AG09309 (cell line): ENCODE measurements at regions not wholly inside any gene's neighbourhood (a gene's known extent, or its start where the extent isn't known, plus 50 kb on each side); places are given as distances from the start of the nearest gene placed in this dataset.

Experiments
- DNase-seq: peaks from one replicate; pipeline ENCODE4 v3.0.0-alpha.2; 2010; ENCODE audit warnings: low read depth
- H3K4me3 ChIP-seq: 2 replicates; pipeline ENCODE4 v1.5.1; 2011; ENCODE audit warnings: mild to moderate bottlenecking, low read depth, low read length, moderate library complexity; ENCODE audit not compliant: control insufficient read depth
- TF ChIP-seq, protein P1 (sequence below): IDR thresholded peaks from 2 replicates; pipeline ENCODE4 v1.5.1; 2011; ENCODE audit warnings: mild to moderate bottlenecking, low read depth, low read length, inconsistent platforms; ENCODE audit not compliant: insufficient read depth, control insufficient read depth; ENCODE audit errors: missing control alignments

DNA sequence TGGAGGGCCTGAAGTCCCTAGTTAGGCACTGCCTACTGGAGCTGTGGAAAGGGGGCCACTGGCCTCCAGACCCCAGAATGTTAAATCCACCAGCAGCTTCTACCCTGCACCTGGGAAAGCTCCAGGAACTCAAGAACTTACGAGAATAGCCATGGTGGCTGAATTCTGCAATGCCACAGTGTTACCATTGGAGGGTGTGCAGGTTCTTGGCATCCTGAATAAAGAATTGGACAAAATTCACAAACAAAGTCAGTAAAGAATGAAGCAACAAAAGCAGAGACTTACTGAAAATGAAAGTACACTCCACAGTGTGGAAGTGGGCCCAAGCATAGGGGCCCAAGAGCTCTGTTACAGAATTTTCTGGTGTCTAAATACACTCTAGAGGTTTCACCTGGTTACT is 107.0 kb downstream of the PRDM9 start:
- TF ChIP-seq, protein P1, sequence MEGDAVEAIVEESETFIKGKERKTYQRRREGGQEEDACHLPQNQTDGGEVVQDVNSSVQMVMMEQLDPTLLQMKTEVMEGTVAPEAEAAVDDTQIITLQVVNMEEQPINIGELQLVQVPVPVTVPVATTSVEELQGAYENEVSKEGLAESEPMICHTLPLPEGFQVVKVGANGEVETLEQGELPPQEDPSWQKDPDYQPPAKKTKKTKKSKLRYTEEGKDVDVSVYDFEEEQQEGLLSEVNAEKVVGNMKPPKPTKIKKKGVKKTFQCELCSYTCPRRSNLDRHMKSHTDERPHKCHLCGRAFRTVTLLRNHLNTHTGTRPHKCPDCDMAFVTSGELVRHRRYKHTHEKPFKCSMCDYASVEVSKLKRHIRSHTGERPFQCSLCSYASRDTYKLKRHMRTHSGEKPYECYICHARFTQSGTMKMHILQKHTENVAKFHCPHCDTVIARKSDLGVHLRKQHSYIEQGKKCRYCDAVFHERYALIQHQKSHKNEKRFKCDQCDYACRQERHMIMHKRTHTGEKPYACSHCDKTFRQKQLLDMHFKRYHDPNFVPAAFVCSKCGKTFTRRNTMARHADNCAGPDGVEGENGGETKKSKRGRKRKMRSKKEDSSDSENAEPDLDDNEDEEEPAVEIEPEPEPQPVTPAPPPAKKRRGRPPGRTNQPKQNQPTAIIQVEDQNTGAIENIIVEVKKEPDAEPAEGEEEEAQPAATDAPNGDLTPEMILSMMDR, result no peak
- no peak for DNase-seq
- H3K4me3 ChIP-seq, result no peak overlapping the region

DNA sequence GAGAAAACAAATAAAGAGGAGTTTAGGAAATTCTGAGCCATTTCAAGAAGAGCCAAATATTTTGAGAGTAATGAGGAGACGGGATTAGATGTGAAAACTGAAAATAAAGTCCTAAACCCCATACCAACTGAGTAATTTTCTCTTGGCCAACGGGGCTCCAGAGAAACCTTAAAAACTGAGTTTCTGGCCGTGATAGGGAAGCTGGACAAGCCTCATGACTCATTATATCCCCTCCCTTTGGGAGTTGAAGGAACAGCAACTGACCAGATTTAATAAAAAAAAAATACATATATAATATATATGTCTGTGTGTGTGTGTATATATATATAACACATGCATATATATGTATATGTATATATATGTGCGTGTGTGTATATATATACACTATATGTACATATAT is 119.6 kb downstream of the PRDM9 start:
- DNase-seq, result no peak
- TF ChIP-seq, protein P1, result no peak
- no peak overlapping the region for H3K4me3 ChIP-seq

DNA sequence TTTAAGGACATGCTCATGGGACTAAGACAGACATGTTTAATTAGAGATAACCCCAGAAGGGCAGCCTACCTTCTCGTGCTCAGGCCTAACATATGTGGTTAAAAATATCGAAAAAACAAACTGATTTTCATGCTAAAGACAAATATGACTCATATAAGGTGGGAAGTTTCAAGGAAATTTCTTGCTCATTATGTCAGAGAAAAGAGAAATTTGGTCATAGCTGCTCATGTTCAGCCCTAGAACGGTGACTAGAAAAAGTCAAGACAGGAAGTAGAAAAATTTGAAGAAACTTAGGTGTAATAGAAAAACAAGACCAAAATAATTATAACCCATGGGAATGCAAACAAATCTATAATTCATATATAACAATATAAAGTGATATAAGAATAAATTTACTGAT is 120.6 kb downstream of the PRDM9 start:
- no peak for DNase-seq
- H3K4me3 ChIP-seq, result no peak overlapping the region
- TF ChIP-seq, protein P1, result no peak

DNA sequence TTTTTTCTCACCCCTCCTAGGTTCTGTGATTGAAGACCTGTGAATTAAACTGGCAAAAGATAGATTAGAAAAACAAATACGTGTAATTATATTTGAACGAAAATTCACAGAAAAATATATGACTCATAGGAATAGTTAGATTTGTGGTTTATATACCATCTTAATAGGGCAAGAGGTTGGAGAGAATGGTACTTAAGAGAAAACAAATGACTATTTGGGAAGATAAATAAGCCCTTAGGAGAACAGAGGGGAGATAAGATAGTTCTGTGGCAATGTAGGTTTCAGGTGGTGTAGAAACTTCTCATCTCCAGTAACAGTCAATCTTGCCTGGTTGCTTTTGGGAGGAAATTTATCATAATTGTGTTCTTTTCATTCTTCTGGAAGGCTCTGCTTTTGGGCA is 122.0 kb downstream of the PRDM9 start:
- H3K4me3 ChIP-seq, result no peak overlapping the region
- no peak for DNase-seq
- TF ChIP-seq, protein P1, result no peak

DNA sequence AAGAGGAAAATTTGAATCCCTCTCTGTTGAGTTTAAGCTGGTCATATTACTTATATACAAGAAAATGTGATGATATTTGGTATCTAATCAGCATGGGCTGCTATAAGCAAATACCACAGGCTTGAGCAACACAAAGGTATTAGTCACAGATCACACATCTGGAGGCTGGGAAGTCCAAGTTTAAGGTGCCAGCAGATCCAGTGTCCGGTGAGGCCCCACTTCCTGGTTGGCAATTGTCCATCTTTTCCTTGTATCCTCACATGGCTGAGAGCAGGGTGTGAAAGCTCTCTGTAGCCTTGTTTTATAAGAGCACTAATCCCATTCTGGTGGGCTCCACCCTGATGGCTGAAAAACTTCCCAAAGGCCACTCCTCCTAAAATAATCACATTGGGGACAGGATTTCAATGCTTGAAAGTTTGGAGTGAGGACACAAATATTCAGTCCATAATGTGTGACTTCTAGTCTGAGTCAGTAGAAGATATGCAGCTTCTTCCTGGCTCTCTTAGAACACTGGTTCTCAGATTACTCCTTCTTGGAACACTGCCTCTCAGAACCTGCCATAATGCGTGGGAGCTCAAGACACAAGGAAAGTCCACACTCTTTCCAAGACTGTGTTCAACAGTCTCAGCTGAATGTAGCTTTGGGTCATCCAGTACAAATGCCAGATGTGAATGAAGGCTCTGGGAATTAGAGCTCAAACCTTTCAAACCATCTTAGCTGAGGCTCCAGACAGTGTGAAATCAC is 124.1 kb downstream of the PRDM9 start:
- TF ChIP-seq, protein P1, result no peak
- H3K4me3 ChIP-seq, result no peak overlapping the region
- DNase-seq, result no peak

DNA sequence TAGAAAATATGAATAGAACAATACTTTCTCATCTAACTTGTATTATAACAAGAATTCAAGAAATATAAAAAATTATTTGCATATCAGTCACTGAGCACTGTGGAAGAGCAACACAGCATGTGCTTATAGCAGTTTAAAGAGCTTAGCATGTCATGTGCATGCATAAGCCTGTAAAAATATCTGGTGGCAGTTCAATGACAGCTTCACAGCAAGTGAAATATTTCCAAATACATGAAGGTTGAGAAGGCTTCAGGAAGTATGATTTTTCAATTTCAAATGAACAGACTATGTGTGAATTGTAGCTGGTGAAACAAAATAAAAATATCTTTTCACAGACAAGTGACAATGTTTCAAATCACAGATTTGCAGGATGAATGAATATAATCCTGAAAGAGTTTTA is 128.5 kb downstream of the PRDM9 start:
- TF ChIP-seq, protein P1, result no peak
- H3K4me3 ChIP-seq, result no peak overlapping the region

More for the DNA sequence above, 128.5 kb downstream of the PRDM9 start:
- DNase-seq, result no peak
